Chondrocyte (in vitro differentiated cells): ENCODE measurements at regions not wholly inside any gene's neighbourhood (a gene's known extent, or its start where the extent isn't known, plus 50 kb on each side); places are given as distances from the start of the nearest gene placed in this dataset.
A peak's percentile ranks its signal among the peaks of the same experiment; 100 is the strongest.

Experiments
- DNase-seq: peaks from one replicate; pipeline ENCODE4 v3.0.0; 2021; ENCODE audit warnings: mixed read lengths, low spot score
- H3K27ac Mint-ChIP-seq: one replicate; pipeline ENCODE4 v1.8.0; 2021; ENCODE audit warnings: mild to moderate bottlenecking, moderate library complexity, mixed read lengths; ENCODE audit not compliant: unreplicated experiment
- H3K27me3 Mint-ChIP-seq: 2 replicates; pipeline ENCODE4 v1.8.0; 2021; ENCODE audit warnings: low read depth, mixed read lengths
- H3K36me3 Mint-ChIP-seq: 2 replicates; pipeline ENCODE4 v1.8.0; 2021; ENCODE audit warnings: low read depth, mixed read lengths
- H3K4me1 Mint-ChIP-seq: 2 replicates; pipeline ENCODE4 v1.8.0; 2021; ENCODE audit warnings: low read depth, mild to moderate bottlenecking, mixed read lengths
- H3K4me3 Mint-ChIP-seq: one replicate; pipeline ENCODE4 v1.8.0; 2021; ENCODE audit warnings: mild to moderate bottlenecking, moderate library complexity, mixed read lengths; ENCODE audit not compliant: unreplicated experiment
- H3K9me3 Mint-ChIP-seq: 2 replicates; pipeline ENCODE4 v1.8.0; 2021; ENCODE audit warnings: low read depth, mixed read lengths
- TF ChIP-seq, protein P1 (sequence below): fragments of 200-600 bp; sonication (generic); IDR thresholded peaks from 2 replicates; pipeline ENCODE4 v1.5.0; 2021; ENCODE audit warnings: antibody characterized with exemption, mild to moderate bottlenecking, moderate library complexity

DNA sequence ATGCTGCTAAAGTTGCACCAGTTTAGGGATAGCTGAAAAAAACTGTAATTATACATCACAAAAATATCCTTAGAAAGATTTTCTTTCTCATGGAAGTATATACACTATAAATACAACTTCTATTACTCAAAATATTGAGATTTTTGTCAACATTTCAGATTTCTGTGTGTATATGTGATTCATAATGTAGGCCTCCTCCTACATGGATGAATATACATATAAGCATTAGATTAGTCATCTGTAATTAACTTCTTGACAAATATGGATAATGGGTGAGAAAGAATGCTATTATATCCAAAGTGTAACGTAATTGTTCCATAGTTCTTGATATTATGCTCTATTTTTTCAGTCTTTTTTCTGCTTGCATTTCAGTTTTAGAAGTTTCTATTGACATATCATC, 124.9 kb downstream of the CBLL2 start:
- TF ChIP-seq, protein P1, sequence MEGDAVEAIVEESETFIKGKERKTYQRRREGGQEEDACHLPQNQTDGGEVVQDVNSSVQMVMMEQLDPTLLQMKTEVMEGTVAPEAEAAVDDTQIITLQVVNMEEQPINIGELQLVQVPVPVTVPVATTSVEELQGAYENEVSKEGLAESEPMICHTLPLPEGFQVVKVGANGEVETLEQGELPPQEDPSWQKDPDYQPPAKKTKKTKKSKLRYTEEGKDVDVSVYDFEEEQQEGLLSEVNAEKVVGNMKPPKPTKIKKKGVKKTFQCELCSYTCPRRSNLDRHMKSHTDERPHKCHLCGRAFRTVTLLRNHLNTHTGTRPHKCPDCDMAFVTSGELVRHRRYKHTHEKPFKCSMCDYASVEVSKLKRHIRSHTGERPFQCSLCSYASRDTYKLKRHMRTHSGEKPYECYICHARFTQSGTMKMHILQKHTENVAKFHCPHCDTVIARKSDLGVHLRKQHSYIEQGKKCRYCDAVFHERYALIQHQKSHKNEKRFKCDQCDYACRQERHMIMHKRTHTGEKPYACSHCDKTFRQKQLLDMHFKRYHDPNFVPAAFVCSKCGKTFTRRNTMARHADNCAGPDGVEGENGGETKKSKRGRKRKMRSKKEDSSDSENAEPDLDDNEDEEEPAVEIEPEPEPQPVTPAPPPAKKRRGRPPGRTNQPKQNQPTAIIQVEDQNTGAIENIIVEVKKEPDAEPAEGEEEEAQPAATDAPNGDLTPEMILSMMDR = no peak
- Mint-ChIP-seq H3K4me1 (peaks cover 45% of the 10 kb centered on the region), H3K27me3 (no peaks in the 10 kb centered on the region), H3K27ac (no peak overlapping the region), H3K4me3 (no peak overlapping the region), H3K9me3 (peaks cover 39% of the 10 kb centered on the region), H3K36me3 (peaks cover 2% of the 10 kb centered on the region)
- DNase-seq = no peak

DNA sequence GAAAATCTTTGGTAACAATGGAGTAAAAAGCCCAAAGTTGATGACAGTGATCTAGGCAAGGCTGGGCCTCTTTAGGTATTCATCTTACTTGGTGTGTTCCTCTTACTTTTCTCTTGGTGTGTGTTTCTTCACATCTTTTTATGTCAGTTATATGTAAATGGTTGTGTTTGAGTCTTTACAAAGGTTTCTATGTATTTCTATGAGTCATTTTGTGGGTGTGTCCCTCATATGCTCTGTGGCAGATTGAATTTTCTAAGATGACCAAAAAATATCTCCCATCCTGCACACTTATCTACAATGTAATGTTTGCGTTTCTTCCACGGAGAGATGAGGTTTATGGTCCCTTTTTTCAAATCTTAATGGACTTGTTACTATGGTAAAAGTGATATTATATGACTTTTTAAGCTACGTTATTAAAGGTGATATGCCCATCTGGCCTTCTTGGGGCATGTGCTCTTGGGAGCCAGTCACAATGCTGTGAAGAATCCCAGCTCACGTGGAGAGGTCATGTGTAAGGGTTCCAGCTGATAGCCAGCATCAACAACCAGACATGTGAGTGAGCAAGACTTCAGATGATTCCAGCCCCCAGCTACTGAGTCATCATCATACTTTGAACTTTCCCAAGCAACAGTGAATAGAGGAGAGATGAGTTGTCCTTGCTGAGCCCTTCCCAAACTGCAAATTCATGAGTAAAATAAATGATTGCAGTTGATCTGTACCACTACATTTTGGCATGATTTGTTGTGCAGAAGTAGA, 126.9 kb downstream of the CBLL2 start:
- H3K4me3 Mint-ChIP-seq = no peak overlapping the region
- no peaks in the 10 kb centered on the region for H3K27me3 Mint-ChIP-seq
- TF ChIP-seq, protein P1 = no peak
- no peak for DNase-seq
- H3K27ac Mint-ChIP-seq = peak overlapping the region; percentile 5
- H3K9me3 Mint-ChIP-seq = peaks cover 31% of the 10 kb centered on the region
- peaks cover 2% of the 10 kb centered on the region for H3K36me3 Mint-ChIP-seq
- H3K4me1 Mint-ChIP-seq = peaks cover 28% of the 10 kb centered on the region

DNA sequence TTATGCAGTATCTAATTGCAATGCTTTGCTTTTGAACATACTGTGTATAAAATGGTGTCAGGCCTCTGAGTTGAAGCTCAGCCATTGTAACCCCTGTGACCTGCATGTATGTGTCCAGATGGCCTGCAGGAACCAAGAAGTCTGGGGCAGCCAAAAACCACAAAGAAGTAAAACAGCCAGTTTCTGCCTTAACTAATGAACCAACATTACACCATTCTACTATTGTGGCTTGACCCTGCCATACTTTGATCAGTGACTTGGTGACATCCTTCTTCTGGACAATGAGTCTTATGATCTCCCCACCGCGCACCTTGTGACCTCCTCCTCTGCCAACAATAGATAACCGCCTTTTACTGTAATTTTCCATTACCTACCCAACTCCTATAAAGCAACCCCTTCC, 131.6 kb downstream of the CBLL2 start:
- no peak overlapping the region for H3K27ac Mint-ChIP-seq
- H3K4me3 Mint-ChIP-seq = no peak overlapping the region
- TF ChIP-seq, protein P1 = no peak
- H3K27me3 Mint-ChIP-seq = no peaks in the 10 kb centered on the region
- no peak for DNase-seq
- H3K4me1 Mint-ChIP-seq = peaks cover 14% of the 10 kb centered on the region
- H3K36me3 Mint-ChIP-seq = peaks cover 2% of the 10 kb centered on the region
- peaks cover 21% of the 10 kb centered on the region for H3K9me3 Mint-ChIP-seq

DNA sequence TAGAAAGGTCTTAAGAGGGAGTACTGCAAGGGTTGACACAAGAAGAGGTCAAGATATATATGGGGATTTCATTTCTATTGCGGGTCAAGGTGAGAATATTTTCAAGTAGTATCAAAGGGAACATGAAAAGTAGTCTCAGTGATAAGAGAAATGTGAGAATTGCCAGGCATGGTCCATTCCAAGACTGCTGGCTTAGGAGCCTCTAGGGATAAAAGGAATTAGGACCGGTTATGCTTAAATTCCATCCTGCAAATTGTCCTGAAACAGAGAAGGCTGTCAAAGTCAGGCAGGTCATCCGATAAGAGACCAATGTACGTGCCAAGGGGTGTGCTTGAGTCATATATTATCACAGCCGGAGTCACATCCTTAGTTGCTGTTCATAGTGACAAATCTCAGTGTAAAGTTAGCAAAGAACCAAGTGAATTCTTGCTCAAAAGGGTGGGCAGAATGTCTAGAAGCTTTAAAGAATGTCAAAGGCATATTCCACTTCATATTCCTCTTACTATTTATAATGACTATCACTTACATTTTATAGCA, 133.6 kb downstream of the CBLL2 start:
- Mint-ChIP-seq H3K4me3 (no peak overlapping the region), H3K9me3 (peaks cover 4% of the 10 kb centered on the region), H3K36me3 (no peaks in the 10 kb centered on the region), H3K4me1 (peaks cover 9% of the 10 kb centered on the region), H3K27ac (no peak overlapping the region), H3K27me3 (no peaks in the 10 kb centered on the region)
- DNase-seq = no peak
- TF ChIP-seq, protein P1 = no peak

DNA sequence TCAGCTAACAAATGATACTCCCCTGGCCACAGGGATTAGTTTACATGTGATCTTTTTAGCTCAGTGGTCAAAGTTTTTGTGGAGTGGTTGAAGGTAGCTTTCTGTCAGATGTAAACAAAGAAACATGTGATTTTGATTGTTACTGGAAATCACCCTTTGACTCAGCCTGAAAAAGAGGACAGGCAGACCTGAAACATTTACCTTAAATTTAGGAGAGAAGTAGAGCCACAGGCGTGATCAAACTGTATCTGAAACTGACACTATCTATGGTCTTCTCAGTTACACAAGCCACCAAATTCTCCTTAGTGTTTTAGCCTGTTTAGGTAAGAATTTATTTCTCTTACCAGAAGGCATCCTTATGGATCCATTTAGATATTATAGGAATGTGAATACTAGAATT, 136.7 kb downstream of the CBLL2 start:
- DNase-seq = no peak
- H3K4me1 Mint-ChIP-seq = peaks cover 9% of the 10 kb centered on the region
- TF ChIP-seq, protein P1 = no peak
- no peak overlapping the region for H3K4me3 Mint-ChIP-seq
- no peaks in the 10 kb centered on the region for H3K36me3 Mint-ChIP-seq
- no peak overlapping the region for H3K27ac Mint-ChIP-seq
- H3K27me3 Mint-ChIP-seq = no peaks in the 10 kb centered on the region
- H3K9me3 Mint-ChIP-seq = no peaks in the 10 kb centered on the region
